ENCODE measurements at regions not wholly inside any gene's neighbourhood (a gene's known extent, or its start where the extent isn't known, plus 50 kb on each side); places are given as distances from the start of the nearest gene placed in this dataset.
A peak's percentile ranks its signal among the peaks of the same experiment; 100 is the strongest.

DNA sequence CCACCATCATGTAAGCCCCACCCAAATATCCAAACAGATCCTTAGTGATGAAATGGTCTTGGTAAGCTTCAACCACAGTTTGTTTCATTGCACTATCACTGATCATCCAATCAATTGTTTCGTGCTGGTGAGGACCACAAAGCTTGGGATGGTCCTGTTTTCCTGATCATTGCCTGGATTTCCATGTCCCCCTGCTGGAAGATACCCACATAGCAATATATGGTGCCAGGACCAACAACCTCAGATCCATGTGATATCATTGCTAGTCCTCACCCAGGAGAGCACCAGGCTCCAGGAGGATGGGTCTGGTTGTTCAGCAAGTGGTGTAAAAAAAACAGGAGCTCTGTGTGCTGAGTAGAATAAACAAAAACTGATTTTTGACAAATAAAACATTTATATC lies 206.5 kb upstream of the SH3BP4 start:
- TF ChIP-seq, protein P1, sequence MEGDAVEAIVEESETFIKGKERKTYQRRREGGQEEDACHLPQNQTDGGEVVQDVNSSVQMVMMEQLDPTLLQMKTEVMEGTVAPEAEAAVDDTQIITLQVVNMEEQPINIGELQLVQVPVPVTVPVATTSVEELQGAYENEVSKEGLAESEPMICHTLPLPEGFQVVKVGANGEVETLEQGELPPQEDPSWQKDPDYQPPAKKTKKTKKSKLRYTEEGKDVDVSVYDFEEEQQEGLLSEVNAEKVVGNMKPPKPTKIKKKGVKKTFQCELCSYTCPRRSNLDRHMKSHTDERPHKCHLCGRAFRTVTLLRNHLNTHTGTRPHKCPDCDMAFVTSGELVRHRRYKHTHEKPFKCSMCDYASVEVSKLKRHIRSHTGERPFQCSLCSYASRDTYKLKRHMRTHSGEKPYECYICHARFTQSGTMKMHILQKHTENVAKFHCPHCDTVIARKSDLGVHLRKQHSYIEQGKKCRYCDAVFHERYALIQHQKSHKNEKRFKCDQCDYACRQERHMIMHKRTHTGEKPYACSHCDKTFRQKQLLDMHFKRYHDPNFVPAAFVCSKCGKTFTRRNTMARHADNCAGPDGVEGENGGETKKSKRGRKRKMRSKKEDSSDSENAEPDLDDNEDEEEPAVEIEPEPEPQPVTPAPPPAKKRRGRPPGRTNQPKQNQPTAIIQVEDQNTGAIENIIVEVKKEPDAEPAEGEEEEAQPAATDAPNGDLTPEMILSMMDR (IDR thresholded peaks at IDR 0.05), result peak; percentile 35; the same call in 1 of the 2 replicates
- TF ChIP-seq TEAD4 (CRISPR knock-in tag; IDR thresholded peaks at IDR 0.05) (no peak), ZNF396 (CRISPR knock-in tag; IDR thresholded peaks at IDR 0.05; ENCODE audit: borderline replicate concordance) (no peak), ESRRA (CRISPR knock-in tag; IDR thresholded peaks at IDR 0.05; ENCODE audit: borderline replicate concordance) (no peak)
- TF ChIP-seq, protein P2, sequence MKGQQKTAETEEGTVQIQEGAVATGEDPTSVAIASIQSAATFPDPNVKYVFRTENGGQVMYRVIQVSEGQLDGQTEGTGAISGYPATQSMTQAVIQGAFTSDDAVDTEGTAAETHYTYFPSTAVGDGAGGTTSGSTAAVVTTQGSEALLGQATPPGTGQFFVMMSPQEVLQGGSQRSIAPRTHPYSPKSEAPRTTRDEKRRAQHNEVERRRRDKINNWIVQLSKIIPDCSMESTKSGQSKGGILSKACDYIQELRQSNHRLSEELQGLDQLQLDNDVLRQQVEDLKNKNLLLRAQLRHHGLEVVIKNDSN (CRISPR knock-in tag; IDR thresholded peaks at IDR 0.05), result no peak

Data from WTC11 (cell line).